H1 (cell line): ENCODE measurements at regions not wholly inside any gene's neighbourhood (a gene's known extent, or its start where the extent isn't known, plus 50 kb on each side); places are given as distances from the start of the nearest gene placed in this dataset.

Experiments
- ATF3 ChIP-seq: IDR thresholded peaks from 2 replicates; pipeline ENCODE4 v1.6.1; 2011; ENCODE audit warnings: low read depth, mild to moderate bottlenecking, low read length; ENCODE audit not compliant: insufficient read depth
- CHD1 ChIP-seq: IDR thresholded peaks from 2 replicates; pipeline ENCODE4 v1.6.1; 2012; ENCODE audit warnings: low read depth, low read length, improper control_type of control experiment

GRCh38 chr3:162998205-162998604 is 1501.6 kb downstream of the OTOL1 start (continued):
- TF ChIP-seq CHD1: no peak
- no peak for TF ChIP-seq ATF3
